Glomerular visceral epithelial cell (primary cell): ENCODE measurements at regions not wholly inside any gene's neighbourhood (a gene's known extent, or its start where the extent isn't known, plus 50 kb on each side); places are given as distances from the start of the nearest gene placed in this dataset.

ENCODE experiments used
- DNase-seq: peaks from one replicate; pipeline ENCODE4 v3.0.0-alpha.2; 2016; ENCODE audit errors: extremely low spot score

- DNase-seq: no peak
These were observed 207.4 kb downstream of the ADAM29 start for GRCh38 chr4:175125410-175126068.

- peak; percentile 2 for DNase-seq
These were observed 209.2 kb downstream of the ADAM29 start for GRCh38 chr4:175127314-175127713.

GRCh38 chr4:175129797-175130196 is 211.6 kb downstream of the ADAM29 start:
- no peak for DNase-seq

GRCh38 chr4:175139205-175139604 is 221.0 kb downstream of the ADAM29 start:
- no peak for DNase-seq

- DNase-seq: no peak
These were observed 225.0 kb downstream of the ADAM29 start for GRCh38 chr4:175143116-175143515.

- DNase-seq: no peak
These were observed 228.6 kb downstream of the ADAM29 start for GRCh38 chr4:175146799-175147198.

GRCh38 chr4:175147233-175147632 is 229.1 kb downstream of the ADAM29 start:
- DNase-seq: no peak

- no peak for DNase-seq
These were observed 247.9 kb downstream of the ADAM29 start for GRCh38 chr4:175166020-175166419.

- no peak for DNase-seq
These were observed 258.6 kb downstream of the ADAM29 start for GRCh38 chr4:175176710-175177109.

- DNase-seq: no peak
These were observed 272.5 kb downstream of the ADAM29 start for GRCh38 chr4:175190654-175191053.

- no peak for DNase-seq
These were observed 279.9 kb downstream of the ADAM29 start for GRCh38 chr4:175198056-175198455.

GRCh38 chr4:175215208-175215607 is 297.1 kb downstream of the ADAM29 start:
- DNase-seq: no peak

GRCh38 chr4:175215657-175216056 is 297.5 kb downstream of the ADAM29 start:
- no peak for DNase-seq

- DNase-seq: no peak
These were observed 311.0 kb downstream of the ADAM29 start for GRCh38 chr4:175229154-175229553.

- no peak for DNase-seq
These were observed 316.0 kb downstream of the ADAM29 start for GRCh38 chr4:175234162-175234561.

- DNase-seq: no peak
These were observed 320.8 kb downstream of the ADAM29 start for GRCh38 chr4:175238827-175239517.

- DNase-seq: no peak
These were observed 328.8 kb downstream of the ADAM29 start for GRCh38 chr4:175246941-175247340.

- DNase-seq: no peak
These were observed 334.5 kb downstream of the ADAM29 start for GRCh38 chr4:175252642-175253041.

- DNase-seq: no peak
These were observed 335.2 kb downstream of the ADAM29 start for GRCh38 chr4:175253184-175253902.

GRCh38 chr4:175263537-175263936 is 345.4 kb downstream of the ADAM29 start:
- DNase-seq: no peak

GRCh38 chr4:175271010-175271630 is 353.0 kb downstream of the ADAM29 start:
- DNase-seq: no peak

GRCh38 chr4:175273995-175274753 is 356.0 kb downstream of the ADAM29 start:
- DNase-seq: peak; percentile 30
